Hematopoietic multipotent progenitor cell (in vitro differentiated cells): ENCODE measurements at regions not wholly inside any gene's neighbourhood (a gene's known extent, or its start where the extent isn't known, plus 50 kb on each side); places are given as distances from the start of the nearest gene placed in this dataset.
A peak's percentile ranks its signal among the peaks of the same experiment; 100 is the strongest.
"Not testable (repeated sequence)": the region's sequence is repeated elsewhere in the genome, so short reads cannot be mapped to it uniquely, and the experiment has no call there.

Experiments used
- DNase-seq, 3 donors: peaks; one replicate each; pipeline ENCODE4 v3.0.0-alpha.2; 2011 to 2015; ENCODE audit warnings: low read depth in 2 of 3, low spot score in 2 of 3

DNA sequence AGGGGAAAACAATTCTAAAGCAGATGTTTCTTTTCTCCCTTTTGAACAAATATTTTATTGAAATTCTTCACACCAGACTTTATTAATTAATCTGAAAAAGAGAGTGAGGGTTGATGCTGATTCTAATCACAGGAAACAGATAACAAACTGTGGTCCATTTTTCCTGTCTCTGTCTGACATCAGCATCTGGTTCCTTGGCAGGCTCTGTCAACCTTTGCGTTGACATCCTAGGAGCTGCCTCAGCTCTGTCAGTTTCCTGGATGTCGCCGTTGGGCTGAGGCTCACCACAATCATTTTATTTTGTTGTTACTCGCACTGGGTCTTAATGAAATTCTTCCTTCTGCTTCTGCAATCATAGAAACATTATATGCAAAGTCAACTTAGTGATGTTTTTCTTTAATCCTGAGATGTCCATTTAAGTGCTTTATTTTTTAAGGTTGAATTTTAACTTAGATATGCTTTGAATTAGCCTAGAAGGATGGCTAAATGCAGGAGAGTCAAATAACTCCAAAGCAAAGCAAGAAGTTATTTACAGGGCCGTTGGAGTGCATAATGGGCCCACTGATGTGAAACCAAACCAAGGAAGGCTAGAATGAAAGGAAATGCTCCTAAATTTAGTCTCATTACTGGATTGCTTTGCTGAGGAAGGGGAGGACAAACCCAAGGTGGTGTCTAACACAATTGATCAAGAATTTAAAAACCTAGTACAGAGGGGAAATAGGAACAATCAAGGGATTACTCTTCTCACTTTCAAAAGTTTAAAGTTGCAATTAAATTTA, 542.4 kb downstream of the FLRT2 start:
- DNase-seq = peak in 2 of 3 donors; percentile 83 to 95

GRCh38 chr14:86066651-86067050, 536.7 kb downstream of the FLRT2 start:
- DNase-seq = no peak

GRCh38 chr14:86065407-86065806, 535.5 kb downstream of the FLRT2 start:
- DNase-seq = no peak

- DNase-seq = not testable (repeated sequence)
Measured at GRCh38 chr14:86064595-86064994, 534.7 kb downstream of the FLRT2 start.

- peak in 2 of 3 donors; percentile 21 to 62 for DNase-seq
Measured at GRCh38 chr14:86057018-86057667, 527.2 kb downstream of the FLRT2 start.

GRCh38 chr14:86055512-86056075, 525.6 kb downstream of the FLRT2 start:
- no peak for DNase-seq

GRCh38 chr14:86052868-86053267, 522.9 kb downstream of the FLRT2 start:
- no peak for DNase-seq

GRCh38 chr14:86050757-86051156, 520.8 kb downstream of the FLRT2 start:
- DNase-seq = no peak

- DNase-seq = no peak
Measured at GRCh38 chr14:86050072-86050683, 520.2 kb downstream of the FLRT2 start.

GRCh38 chr14:86039176-86039575, 509.2 kb downstream of the FLRT2 start:
- DNase-seq = no peak

- peak in 2 of 3 donors; percentile 35 to 64 for DNase-seq
Measured at GRCh38 chr14:86038387-86039042, 508.6 kb downstream of the FLRT2 start.

- peak in 1 of 3 donors; percentile 4 for DNase-seq
Measured at GRCh38 chr14:86035882-86036281, 505.9 kb downstream of the FLRT2 start.

DNA sequence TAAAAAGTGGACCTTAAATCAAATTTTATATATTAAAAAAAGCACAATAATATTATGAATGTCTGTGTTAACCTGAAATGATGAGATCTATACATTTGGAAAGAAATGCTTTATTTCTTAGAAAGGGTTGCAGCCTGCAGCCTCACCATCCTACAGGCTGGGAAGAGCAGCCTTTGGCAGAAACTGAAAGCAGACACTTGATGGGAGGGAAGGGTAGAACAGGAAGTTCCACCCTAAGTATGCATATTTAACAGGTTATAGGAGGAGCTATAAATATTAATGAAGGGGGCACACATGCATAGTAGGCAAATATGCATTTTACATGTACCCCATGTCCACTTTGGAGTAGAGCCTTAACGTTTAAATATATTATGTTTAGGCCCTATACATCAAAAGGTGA, 498.0 kb downstream of the FLRT2 start:
- DNase-seq = no peak

- no peak for DNase-seq
Measured at GRCh38 chr14:86027144-86027543, 497.2 kb downstream of the FLRT2 start.

GRCh38 chr14:86022031-86022629, 492.2 kb downstream of the FLRT2 start:
- no peak for DNase-seq

DNA sequence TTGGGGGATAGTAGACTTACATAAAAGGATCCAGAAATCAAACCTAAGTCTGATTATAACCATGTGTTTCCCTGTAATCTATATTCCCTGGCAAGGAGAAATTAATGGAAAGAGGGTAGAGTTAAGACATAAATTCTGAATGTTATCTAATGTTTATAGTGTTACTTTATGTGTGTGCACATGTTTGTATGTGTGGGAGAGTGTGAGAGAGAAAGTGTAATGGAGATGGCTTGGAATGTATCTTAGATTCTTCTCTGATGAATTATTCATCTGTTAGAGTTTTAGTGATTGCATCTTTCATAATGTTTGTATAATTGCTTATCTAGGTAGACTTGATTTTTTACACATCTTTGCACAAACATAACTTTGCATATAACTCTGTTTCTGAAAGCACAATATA, 490.9 kb downstream of the FLRT2 start:
- no peak for DNase-seq

DNA sequence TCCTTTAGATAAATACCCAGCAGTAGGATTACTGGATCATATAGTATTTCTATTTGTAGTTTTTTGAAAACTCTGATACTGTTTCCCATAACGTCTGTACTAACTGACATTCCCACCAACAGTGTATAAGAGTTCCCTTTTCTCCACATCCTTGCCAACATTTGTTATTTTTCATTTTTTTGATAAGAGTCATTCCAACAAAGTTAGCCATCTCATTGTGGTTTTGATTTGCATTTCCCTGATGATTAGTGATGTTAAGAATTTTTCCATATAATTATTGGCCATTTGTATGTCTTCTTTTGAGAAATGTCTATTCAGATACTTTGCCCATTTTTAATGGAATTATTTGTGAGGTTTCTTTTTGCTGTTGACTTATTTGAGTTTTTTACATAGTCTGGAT, 486.0 kb downstream of the FLRT2 start:
- no peak for DNase-seq

- DNase-seq = no peak
Measured at GRCh38 chr14:86015511-86015910, 485.6 kb downstream of the FLRT2 start.

DNA sequence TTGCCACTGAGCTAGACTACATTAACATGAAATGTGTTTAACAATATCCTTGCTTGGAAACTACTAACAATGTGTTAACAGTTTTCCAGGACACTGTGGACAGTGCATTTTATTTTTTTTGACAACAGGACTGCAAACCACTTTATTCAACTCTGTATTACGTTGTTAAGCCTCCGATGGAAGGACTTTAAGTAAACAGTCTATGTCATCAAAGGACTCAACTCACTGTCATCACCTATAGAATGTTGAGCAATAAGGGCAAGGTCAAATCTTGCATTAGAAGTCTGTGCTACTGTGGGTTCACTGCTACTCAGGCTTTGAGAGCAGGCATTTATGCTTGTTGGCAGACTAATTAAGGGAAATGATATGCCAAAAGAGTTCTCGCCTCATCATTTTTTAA, 483.7 kb downstream of the FLRT2 start:
- DNase-seq = no peak

- DNase-seq = no peak
Measured at GRCh38 chr14:86012461-86012860, 482.5 kb downstream of the FLRT2 start.

- DNase-seq = no peak
Measured at GRCh38 chr14:86003998-86004397, 474.1 kb downstream of the FLRT2 start.
